ENCODE measurements at regions not wholly inside any gene's neighbourhood (a gene's known extent, or its start where the extent isn't known, plus 50 kb on each side); places are given as distances from the start of the nearest gene placed in this dataset.

DNA sequence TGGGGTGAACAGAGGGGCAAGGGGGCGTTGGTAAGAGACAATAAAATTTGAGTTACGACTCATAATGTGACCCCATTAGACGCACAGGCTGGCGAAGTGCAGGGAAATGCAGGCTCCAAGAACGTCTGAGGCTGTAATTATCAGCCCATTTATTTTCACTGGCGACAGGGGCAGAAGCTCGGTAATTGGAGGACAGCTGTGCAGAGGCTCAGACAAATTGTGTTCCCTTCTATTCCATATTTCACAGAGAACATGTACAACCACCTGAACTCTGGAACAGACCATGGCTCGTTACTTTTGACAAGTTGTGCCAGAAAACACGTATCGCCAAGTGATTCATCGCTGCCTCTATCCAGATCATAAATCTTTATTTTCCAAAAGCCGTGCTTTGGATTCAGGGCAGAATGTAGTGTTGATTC is 137.3 kb upstream of the FRMD4A start:
- Histone ChIP-seq H3K9ac (ENCODE audit: low read depth, low read length, poor library complexity, severe bottlenecking) (no peak overlapping the region), H2AFZ (ENCODE audit: low read length) (no peak overlapping the region), H3K4me1 (ENCODE audit: insufficient read depth, low read length, poor library complexity, severe bottlenecking) (no peaks in the 10 kb centered on the region), H3K9me2 (replicated peaks; ENCODE audit: low read depth, low read length) (no peaks in the 10 kb centered on the region), H3K9me3 (ENCODE audit: insufficient read depth, low read depth, low read length) (no peaks in the 10 kb centered on the region; the same call in 1 of the 2 replicates), H3K4me2 (ENCODE audit: low read depth, low read length, poor library complexity, severe bottlenecking) (no peak overlapping the region), H3F3A (ENCODE audit: low read depth) (no peaks in the 10 kb centered on the region), H3K79me2 (ENCODE audit: insufficient read depth, low read length) (no peaks in the 10 kb centered on the region), H3K36me3 (ENCODE audit: insufficient read depth, low read length) (no peaks in the 10 kb centered on the region), H3K4me3 (ENCODE audit: low read length, poor library complexity, severe bottlenecking) (no peak overlapping the region), H4K20me1 (ENCODE audit: insufficient read depth, low read length, poor library complexity, severe bottlenecking) (no peaks in the 10 kb centered on the region), H3K27me3 (ENCODE audit: insufficient read depth, low read length, poor library complexity, severe bottlenecking) (no peaks in the 10 kb centered on the region)
- no peak for TF ChIP-seq EZH2phosphoT487 (IDR thresholded peaks at IDR 0.05; ENCODE audit: borderline replicate concordance)
- TF ChIP-seq, protein P1, sequence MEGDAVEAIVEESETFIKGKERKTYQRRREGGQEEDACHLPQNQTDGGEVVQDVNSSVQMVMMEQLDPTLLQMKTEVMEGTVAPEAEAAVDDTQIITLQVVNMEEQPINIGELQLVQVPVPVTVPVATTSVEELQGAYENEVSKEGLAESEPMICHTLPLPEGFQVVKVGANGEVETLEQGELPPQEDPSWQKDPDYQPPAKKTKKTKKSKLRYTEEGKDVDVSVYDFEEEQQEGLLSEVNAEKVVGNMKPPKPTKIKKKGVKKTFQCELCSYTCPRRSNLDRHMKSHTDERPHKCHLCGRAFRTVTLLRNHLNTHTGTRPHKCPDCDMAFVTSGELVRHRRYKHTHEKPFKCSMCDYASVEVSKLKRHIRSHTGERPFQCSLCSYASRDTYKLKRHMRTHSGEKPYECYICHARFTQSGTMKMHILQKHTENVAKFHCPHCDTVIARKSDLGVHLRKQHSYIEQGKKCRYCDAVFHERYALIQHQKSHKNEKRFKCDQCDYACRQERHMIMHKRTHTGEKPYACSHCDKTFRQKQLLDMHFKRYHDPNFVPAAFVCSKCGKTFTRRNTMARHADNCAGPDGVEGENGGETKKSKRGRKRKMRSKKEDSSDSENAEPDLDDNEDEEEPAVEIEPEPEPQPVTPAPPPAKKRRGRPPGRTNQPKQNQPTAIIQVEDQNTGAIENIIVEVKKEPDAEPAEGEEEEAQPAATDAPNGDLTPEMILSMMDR (conservative IDR thresholded peaks at IDR 0.05; ENCODE audit: low read length): no peak

DNA sequence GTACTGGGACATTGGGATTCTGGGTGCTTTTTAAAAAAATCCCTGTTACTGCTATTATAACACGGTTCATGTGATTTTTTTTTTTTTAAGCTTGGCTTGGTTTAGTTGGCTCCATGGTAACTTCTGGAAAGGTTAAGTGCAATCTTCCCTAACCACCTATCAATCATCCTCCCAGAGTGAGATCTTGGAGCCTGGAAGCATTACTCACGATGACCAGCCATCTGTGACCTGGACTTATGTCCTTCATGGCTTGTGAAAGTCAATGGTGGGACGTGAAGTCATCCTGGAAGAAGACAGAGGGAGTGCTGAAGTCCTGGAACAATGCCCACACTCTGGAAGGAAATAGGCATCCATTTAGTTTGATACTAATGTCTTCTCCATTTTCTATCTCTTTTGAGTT is 135.5 kb upstream of the FRMD4A start:
- H3K9me2 ChIP-seq (replicated peaks; ENCODE audit: low read depth, low read length): no peaks in the 10 kb centered on the region
- H4K20me1 ChIP-seq (ENCODE audit: insufficient read depth, low read length, poor library complexity, severe bottlenecking): no peaks in the 10 kb centered on the region
- no peaks in the 10 kb centered on the region for H3K27me3 ChIP-seq (ENCODE audit: insufficient read depth, low read length, poor library complexity, severe bottlenecking)
- TF ChIP-seq EZH2phosphoT487 (IDR thresholded peaks at IDR 0.05; ENCODE audit: borderline replicate concordance): no peak
- TF ChIP-seq, protein P1 (conservative IDR thresholded peaks at IDR 0.05; ENCODE audit: low read length): no peak
- no peaks in the 10 kb centered on the region for H3K4me1 ChIP-seq (ENCODE audit: insufficient read depth, low read length, poor library complexity, severe bottlenecking)
- no peaks in the 10 kb centered on the region for H3K36me3 ChIP-seq (ENCODE audit: insufficient read depth, low read length)
- no peak overlapping the region for H2AFZ ChIP-seq (ENCODE audit: low read length)
- H3K79me2 ChIP-seq (ENCODE audit: insufficient read depth, low read length): no peaks in the 10 kb centered on the region
- no peak overlapping the region for H3K4me2 ChIP-seq (ENCODE audit: low read depth, low read length, poor library complexity, severe bottlenecking)
- H3K9me3 ChIP-seq (ENCODE audit: insufficient read depth, low read depth, low read length): peaks cover 2% of the 10 kb centered on the region; the same call in 1 of the 2 replicates
- H3K4me3 ChIP-seq (ENCODE audit: low read length, poor library complexity, severe bottlenecking): no peak overlapping the region
- no peaks in the 10 kb centered on the region for H3F3A ChIP-seq (ENCODE audit: low read depth)
- H3K9ac ChIP-seq (ENCODE audit: low read depth, low read length, poor library complexity, severe bottlenecking): no peak overlapping the region

DNA sequence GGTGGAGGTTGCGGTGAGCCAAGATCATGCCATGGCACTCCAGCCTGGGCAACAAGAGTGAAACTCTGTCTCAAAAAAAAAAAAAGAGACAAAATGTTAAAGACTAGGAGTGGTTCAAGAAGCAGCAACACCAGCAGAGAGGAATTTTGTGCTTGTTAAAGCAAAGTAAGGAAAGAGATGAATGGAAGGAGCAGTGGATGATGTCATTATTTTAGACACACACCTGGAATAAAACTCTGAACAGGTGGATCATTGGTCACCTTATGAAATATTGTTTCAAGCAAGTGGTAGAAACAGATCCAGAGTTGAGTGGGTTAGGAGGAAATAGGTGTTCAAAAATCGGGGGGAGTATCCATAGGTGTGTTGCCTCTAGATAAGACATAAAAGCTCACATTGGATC is 129.7 kb upstream of the FRMD4A start:
- Histone ChIP-seq H3K9me3 (ENCODE audit: insufficient read depth, low read depth, low read length) (peaks cover 2% of the 10 kb centered on the region; the same call in 1 of the 2 replicates), H3K4me3 (ENCODE audit: low read length, poor library complexity, severe bottlenecking) (no peak overlapping the region), H3K27me3 (ENCODE audit: insufficient read depth, low read length, poor library complexity, severe bottlenecking) (no peaks in the 10 kb centered on the region), H2AFZ (ENCODE audit: low read length) (no peak overlapping the region), H3K4me2 (ENCODE audit: low read depth, low read length, poor library complexity, severe bottlenecking) (no peak overlapping the region), H3F3A (ENCODE audit: low read depth) (no peaks in the 10 kb centered on the region), H3K9ac (ENCODE audit: low read depth, low read length, poor library complexity, severe bottlenecking) (no peak overlapping the region), H3K36me3 (ENCODE audit: insufficient read depth, low read length) (no peaks in the 10 kb centered on the region), H3K79me2 (ENCODE audit: insufficient read depth, low read length) (no peaks in the 10 kb centered on the region), H4K20me1 (ENCODE audit: insufficient read depth, low read length, poor library complexity, severe bottlenecking) (no peaks in the 10 kb centered on the region), H3K4me1 (ENCODE audit: insufficient read depth, low read length, poor library complexity, severe bottlenecking) (no peaks in the 10 kb centered on the region), H3K9me2 (replicated peaks; ENCODE audit: low read depth, low read length) (no peaks in the 10 kb centered on the region)
- TF ChIP-seq, protein P1 (conservative IDR thresholded peaks at IDR 0.05; ENCODE audit: low read length): no peak
- no peak for TF ChIP-seq EZH2phosphoT487 (IDR thresholded peaks at IDR 0.05; ENCODE audit: borderline replicate concordance)

Measured in Loucy (cell line).